OCI-LY3 (cell line): ENCODE measurements at regions not wholly inside any gene's neighbourhood (a gene's known extent, or its start where the extent isn't known, plus 50 kb on each side); places are given as distances from the start of the nearest gene placed in this dataset.

Source experiments
- CTCF ChIP-seq: fragments of 200-600, 300-600 bp; sonication (generic); IDR thresholded peaks from 2 replicates; pipeline ENCODE4 v1.5.1; 2014; ENCODE audit warnings: antibody characterized with exemption, low read length, low read depth
- EZH2phosphoT487 ChIP-seq: fragments of 200-600 bp; shearing (Covaris generic); IDR thresholded peaks from 2 replicates; pipeline ENCODE4 v1.6.1; 2018; ENCODE audit warnings: antibody characterized with exemption, mixed run types, low read depth

DNA sequence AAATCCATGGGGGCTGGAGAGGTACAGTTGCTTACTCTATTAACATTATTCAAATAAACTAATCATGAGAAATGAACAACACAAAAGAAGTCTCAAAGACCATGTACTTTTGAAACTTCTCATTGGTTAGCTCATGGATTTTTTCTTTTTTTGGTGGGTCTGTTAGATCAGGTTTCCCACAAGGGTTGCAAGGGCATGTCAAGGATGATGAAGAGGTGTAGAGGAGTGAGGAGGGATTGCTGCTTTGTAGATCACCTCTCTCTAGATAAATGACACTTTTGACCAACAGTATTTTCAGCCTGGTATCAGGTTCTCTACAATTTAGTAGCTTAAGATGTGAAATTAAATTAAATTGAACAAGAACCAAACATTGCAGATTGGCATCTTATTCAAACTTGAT lies 417.9 kb upstream of the AGA start:
- TF ChIP-seq CTCF (no peak), EZH2phosphoT487 (no peak)
